Mesenteric fat pad (tissue), 1 donor: ENCODE measurements at regions not wholly inside any gene's neighbourhood (a gene's known extent, or its start where the extent isn't known, plus 50 kb on each side); places are given as distances from the start of the nearest gene placed in this dataset.

ENCODE experiments used
- DNase-seq: peaks from one replicate; pipeline ENCODE4 v3.0.0-alpha.2; 2020; ENCODE audit warnings: low spot score
- donor health status: DM: yes; HTN: yes; CAD: no.

- no peak for DNase-seq
Measured at GRCh38 chr13:106433066-106433465, 102.4 kb downstream of the EFNB2 start.

- DNase-seq, result no peak
Measured at GRCh38 chr13:106432636-106433035, 102.8 kb downstream of the EFNB2 start.

- DNase-seq, result no peak
Measured at GRCh38 chr13:106426909-106427308, 108.6 kb downstream of the EFNB2 start.

- no peak for DNase-seq
Measured at GRCh38 chr13:106425661-106426060, 109.8 kb downstream of the EFNB2 start.

GRCh38 chr13:106424805-106425204 lies 110.7 kb downstream of the EFNB2 start:
- no peak for DNase-seq

GRCh38 chr13:106423530-106423929 lies 111.9 kb downstream of the EFNB2 start:
- no peak for DNase-seq

- no peak for DNase-seq
Measured at GRCh38 chr13:106418556-106418955, 116.9 kb downstream of the EFNB2 start.

- no peak for DNase-seq
Measured at GRCh38 chr13:106417467-106418110, 117.9 kb downstream of the EFNB2 start.

GRCh38 chr13:106416645-106417044 lies 118.8 kb downstream of the EFNB2 start:
- DNase-seq, result no peak

GRCh38 chr13:106415971-106416370 lies 119.5 kb downstream of the EFNB2 start:
- DNase-seq, result no peak

- no peak for DNase-seq
Measured at GRCh38 chr13:106415442-106415841, 120.0 kb downstream of the EFNB2 start.

- no peak for DNase-seq
Measured at GRCh38 chr13:106407338-106407737, 128.1 kb downstream of the EFNB2 start.

- DNase-seq, result no peak
Measured at GRCh38 chr13:106405731-106406130, 129.7 kb downstream of the EFNB2 start.

- DNase-seq, result no peak
Measured at GRCh38 chr13:106403280-106403679, 132.2 kb downstream of the EFNB2 start.

GRCh38 chr13:106402866-106403265 lies 132.6 kb downstream of the EFNB2 start:
- no peak for DNase-seq

GRCh38 chr13:106401081-106401480 lies 134.4 kb downstream of the EFNB2 start:
- no peak for DNase-seq

- DNase-seq, result no peak
Measured at GRCh38 chr13:106400289-106400688, 135.2 kb downstream of the EFNB2 start.

- DNase-seq, result no peak
Measured at GRCh38 chr13:106398289-106398688, 137.2 kb downstream of the EFNB2 start.

GRCh38 chr13:106393776-106394175 lies 141.7 kb downstream of the EFNB2 start:
- no peak for DNase-seq

- DNase-seq, result no peak
Measured at GRCh38 chr13:106391681-106392080, 143.8 kb downstream of the EFNB2 start.

- no peak for DNase-seq
Measured at GRCh38 chr13:106391271-106391670, 144.2 kb downstream of the EFNB2 start.

- DNase-seq, result no peak
Measured at GRCh38 chr13:106390367-106390766, 145.1 kb downstream of the EFNB2 start.

GRCh38 chr13:106385654-106386053 lies 149.8 kb downstream of the EFNB2 start:
- DNase-seq, result no peak

- DNase-seq, result no peak
Measured at GRCh38 chr13:106384516-106384915, 150.9 kb downstream of the EFNB2 start.
